ENCODE measurements at regions not wholly inside any gene's neighbourhood (a gene's known extent, or its start where the extent isn't known, plus 50 kb on each side); places are given as distances from the start of the nearest gene placed in this dataset.

GRCh38 chr4:8762951-8763735 lies 108.5 kb downstream of the HMX1 start:
- peaks cover 0 to 6% (median 4%) of the 10 kb centered on the region in 3 donors for H3K27me3 Mint-ChIP-seq (ENCODE audit: low read depth in 3 of 3)
- no peaks in the 10 kb centered on the region for H3K4me1 ChIP-seq (ENCODE audit: control insufficient read depth in 1 of 2, insufficient read depth in 2 of 2, low read length in 2 of 2)
- DNase-seq: no peak
- no peaks in the 10 kb centered on the region for H3K27me3 ChIP-seq (ENCODE audit: control insufficient read depth in 2 of 2, insufficient read depth in 2 of 2, low read length in 2 of 2)
- no peaks in the 10 kb centered on the region for H3K79me2 ChIP-seq (ENCODE audit: insufficient read depth, low read length)
- no peak overlapping the region for H2AFZ ChIP-seq (ENCODE audit: insufficient read depth, low read depth, low read length, poor library complexity, severe bottlenecking)
- H3K27ac ChIP-seq (ENCODE audit: low read depth in 1 of 2, low read length in 2 of 2): no peak overlapping the region
- H3K4me2 ChIP-seq (replicated peaks; ENCODE audit: extremely low read depth, low read length, poor library complexity, severe bottlenecking): no peak overlapping the region
- no peaks in the 10 kb centered on the region for H3K9me3 ChIP-seq (replicated peaks in 1 of 2; ENCODE audit: control insufficient read depth in 1 of 2, insufficient read depth in 1 of 2, low read length in 2 of 2)
- TF ChIP-seq CTCF (IDR thresholded peaks at IDR 0.05): no peak
- H4K20me1 ChIP-seq (ENCODE audit: insufficient read depth, low read length): no peaks in the 10 kb centered on the region
- H3K36me3 Mint-ChIP-seq: no peaks in the 10 kb centered on the region
- H3K36me3 ChIP-seq (replicated peaks in 1 of 2; ENCODE audit: control insufficient read depth in 1 of 2, insufficient read depth in 2 of 2, low read length in 2 of 2): no peaks in the 10 kb centered on the region
- H3K27ac Mint-ChIP-seq: no peak overlapping the region
- no peaks in the 10 kb centered on the region for H3K4me1 Mint-ChIP-seq
- H3K9me3 Mint-ChIP-seq: no peaks in the 10 kb centered on the region
- no peak overlapping the region for H3K9ac ChIP-seq (ENCODE audit: insufficient read depth, low read length, poor library complexity, severe bottlenecking)
- H3K4me3 ChIP-seq (replicated peaks in 1 of 3; ENCODE audit: low read depth in 2 of 3, low read length in 3 of 3): no peak overlapping the region
- no peak overlapping the region for H3K4me3 Mint-ChIP-seq
- 93% methylated on average over 16 of the region's 23 CpGs for WGBS (ENCODE audit: insufficient coverage)
- intact Hi-C loops (cut with micrococcal nuclease): no loop called here

- Mint-ChIP-seq H3K9me3 (no peaks in the 10 kb centered on the region), H3K27ac (no peak overlapping the region), H3K4me1 (no peaks in the 10 kb centered on the region), H3K36me3 (no peaks in the 10 kb centered on the region), H3K27me3 (ENCODE audit: low read depth in 3 of 3) (peaks cover 0 to 6% (median 4%) of the 10 kb centered on the region in 3 donors), H3K4me3 (no peak overlapping the region)
- H3K9me3 ChIP-seq (replicated peaks in 1 of 2; ENCODE audit: control insufficient read depth in 1 of 2, insufficient read depth in 1 of 2, low read length in 2 of 2): no peaks in the 10 kb centered on the region
- no peaks in the 10 kb centered on the region for H3K36me3 ChIP-seq (replicated peaks in 1 of 2; ENCODE audit: control insufficient read depth in 1 of 2, insufficient read depth in 2 of 2, low read length in 2 of 2)
- TF ChIP-seq CTCF (IDR thresholded peaks at IDR 0.05): no peak
- H3K4me1 ChIP-seq (ENCODE audit: control insufficient read depth in 1 of 2, insufficient read depth in 2 of 2, low read length in 2 of 2): no peaks in the 10 kb centered on the region
- intact Hi-C loops (cut with micrococcal nuclease): no loop called here
- no peak overlapping the region for H3K4me2 ChIP-seq (replicated peaks; ENCODE audit: extremely low read depth, low read length, poor library complexity, severe bottlenecking)
- H2AFZ ChIP-seq (ENCODE audit: insufficient read depth, low read depth, low read length, poor library complexity, severe bottlenecking): no peak overlapping the region
- WGBS (ENCODE audit: insufficient coverage): 86% methylated on average over 7 of the region's 7 CpGs
- no peak overlapping the region for H3K27ac ChIP-seq (ENCODE audit: low read depth in 1 of 2, low read length in 2 of 2)
- DNase-seq: no peak
- H3K9ac ChIP-seq (ENCODE audit: insufficient read depth, low read length, poor library complexity, severe bottlenecking): no peak overlapping the region
- no peaks in the 10 kb centered on the region for H3K79me2 ChIP-seq (ENCODE audit: insufficient read depth, low read length)
- H3K27me3 ChIP-seq (ENCODE audit: control insufficient read depth in 2 of 2, insufficient read depth in 2 of 2, low read length in 2 of 2): no peaks in the 10 kb centered on the region
- no peaks in the 10 kb centered on the region for H4K20me1 ChIP-seq (ENCODE audit: insufficient read depth, low read length)
- H3K4me3 ChIP-seq (replicated peaks in 1 of 3; ENCODE audit: low read depth in 2 of 3, low read length in 3 of 3): no peak overlapping the region
Observed at GRCh38 chr4:8762356-8762755, 109.3 kb downstream of the HMX1 start.
